ENCODE measurements at regions not wholly inside any gene's neighbourhood (a gene's known extent, or its start where the extent isn't known, plus 50 kb on each side); places are given as distances from the start of the nearest gene placed in this dataset.

- no peaks in the 10 kb centered on the region for H3K9me3 ChIP-seq (ENCODE audit: insufficient read depth, low read length)
- H3K9ac ChIP-seq (ENCODE audit: low read length): no peak overlapping the region
- H3K4me1 ChIP-seq (ENCODE audit: low read length): no peaks in the 10 kb centered on the region
- no peak overlapping the region for H3K4me2 ChIP-seq (ENCODE audit: low read length)
- H3K36me3 ChIP-seq (replicated peaks; ENCODE audit: low read depth, low read length): no peaks in the 10 kb centered on the region
- H3K4me3 ChIP-seq (ENCODE audit: low read length): no peak overlapping the region
- TF ChIP-seq EZH2phosphoT487 (IDR thresholded peaks at IDR 0.05; ENCODE audit: low read depth) (no peak), CTCF (IDR thresholded peaks at IDR 0.05; ENCODE audit: low read depth, low read length) (no peak)
- H2AFZ ChIP-seq (ENCODE audit: low read depth, low read length): no peak overlapping the region
- H3K79me2 ChIP-seq (ENCODE audit: low read length): no peaks in the 10 kb centered on the region
- no peak overlapping the region for H3K27ac ChIP-seq (ENCODE audit: low read length)
- H3K27me3 ChIP-seq (ENCODE audit: low read depth, low read length): no peaks in the 10 kb centered on the region
- no peaks in the 10 kb centered on the region for H4K20me1 ChIP-seq (ENCODE audit: insufficient read depth, low read length)
These were observed 1692.7 kb downstream of the EFNA5 start for GRCh38 chr5:105978011-105978410.

GRCh38 chr5:105977163-105977562 lies 1693.6 kb downstream of the EFNA5 start:
- Histone ChIP-seq H3K27me3 (ENCODE audit: low read depth, low read length) (no peaks in the 10 kb centered on the region), H3K9ac (ENCODE audit: low read length) (no peak overlapping the region), H3K36me3 (replicated peaks; ENCODE audit: low read depth, low read length) (no peaks in the 10 kb centered on the region), H2AFZ (ENCODE audit: low read depth, low read length) (no peak overlapping the region), H3K4me2 (ENCODE audit: low read length) (no peak overlapping the region), H3K79me2 (ENCODE audit: low read length) (no peaks in the 10 kb centered on the region), H3K9me3 (ENCODE audit: insufficient read depth, low read length) (no peaks in the 10 kb centered on the region), H3K4me3 (ENCODE audit: low read length) (no peak overlapping the region), H3K4me1 (ENCODE audit: low read length) (no peaks in the 10 kb centered on the region), H3K27ac (ENCODE audit: low read length) (no peak overlapping the region), H4K20me1 (ENCODE audit: insufficient read depth, low read length) (no peaks in the 10 kb centered on the region)
- TF ChIP-seq CTCF (IDR thresholded peaks at IDR 0.05; ENCODE audit: low read depth, low read length) (no peak), EZH2phosphoT487 (IDR thresholded peaks at IDR 0.05; ENCODE audit: low read depth) (no peak)

- Histone ChIP-seq H3K27ac (ENCODE audit: low read length) (no peak overlapping the region), H2AFZ (ENCODE audit: low read depth, low read length) (no peak overlapping the region), H3K9me3 (ENCODE audit: insufficient read depth, low read length) (no peaks in the 10 kb centered on the region), H4K20me1 (ENCODE audit: insufficient read depth, low read length) (no peaks in the 10 kb centered on the region), H3K4me2 (ENCODE audit: low read length) (no peak overlapping the region), H3K79me2 (ENCODE audit: low read length) (no peaks in the 10 kb centered on the region), H3K36me3 (replicated peaks; ENCODE audit: low read depth, low read length) (no peaks in the 10 kb centered on the region), H3K27me3 (ENCODE audit: low read depth, low read length) (no peaks in the 10 kb centered on the region), H3K4me1 (ENCODE audit: low read length) (no peaks in the 10 kb centered on the region), H3K4me3 (ENCODE audit: low read length) (no peak overlapping the region), H3K9ac (ENCODE audit: low read length) (no peak overlapping the region)
- TF ChIP-seq EZH2phosphoT487 (IDR thresholded peaks at IDR 0.05; ENCODE audit: low read depth): no peak
- no peak for TF ChIP-seq CTCF (IDR thresholded peaks at IDR 0.05; ENCODE audit: low read depth, low read length)
These were observed 1699.8 kb downstream of the EFNA5 start for GRCh38 chr5:105970919-105971318.

- TF ChIP-seq EZH2phosphoT487 (IDR thresholded peaks at IDR 0.05; ENCODE audit: low read depth) (no peak), CTCF (IDR thresholded peaks at IDR 0.05; ENCODE audit: low read depth, low read length) (no peak)
- no peak overlapping the region for H3K4me3 ChIP-seq (ENCODE audit: low read length)
- no peak overlapping the region for H3K4me2 ChIP-seq (ENCODE audit: low read length)
- H3K27me3 ChIP-seq (ENCODE audit: low read depth, low read length): no peaks in the 10 kb centered on the region
- no peaks in the 10 kb centered on the region for H3K36me3 ChIP-seq (replicated peaks; ENCODE audit: low read depth, low read length)
- H3K79me2 ChIP-seq (ENCODE audit: low read length): no peaks in the 10 kb centered on the region
- no peak overlapping the region for H3K9ac ChIP-seq (ENCODE audit: low read length)
- no peaks in the 10 kb centered on the region for H3K4me1 ChIP-seq (ENCODE audit: low read length)
- no peak overlapping the region for H2AFZ ChIP-seq (ENCODE audit: low read depth, low read length)
- H4K20me1 ChIP-seq (ENCODE audit: insufficient read depth, low read length): no peaks in the 10 kb centered on the region
- H3K27ac ChIP-seq (ENCODE audit: low read length): no peak overlapping the region
- no peaks in the 10 kb centered on the region for H3K9me3 ChIP-seq (ENCODE audit: insufficient read depth, low read length)
These were observed 1701.8 kb downstream of the EFNA5 start for GRCh38 chr5:105968981-105969380.
